Heart left ventricle (tissue), 13 donors: ENCODE measurements at regions not wholly inside any gene's neighbourhood (a gene's known extent, or its start where the extent isn't known, plus 50 kb on each side); places are given as distances from the start of the nearest gene placed in this dataset.

ENCODE experiments used
- POLR2A ChIP-seq, 2 donors: fragments of 450-650 bp; IDR thresholded peaks; one replicate each; pipeline ENCODE4 v1.6.1; 2017; ENCODE audit warnings: antibody characterized with exemption in 2 of 2, mild to moderate bottlenecking in 2 of 2, moderate library complexity in 2 of 2
- TF ChIP-seq, protein P1 (sequence below), 12 donors: fragments of 200-600 bp; sonication (generic) in 4 of 12; IDR thresholded peaks; one replicate each; pipeline versions ENCODE4 v1.5.0 to v1.8.0; 2018 to 2022; ENCODE audit warnings: antibody characterized with exemption in 12 of 12, mild to moderate bottlenecking in 5 of 12
- donor health status: ischemic (EF 13 %, LVEDD 7.1; RV severe dilation, severe dysfunction).
- donor health status: DM: no; HTN: yes; CAD: no.
- donor health status: DM: no; HTN: no; CAD: no.
- donor health status: ischemic (EF 25% LVEDD 6.9; RV normal size, moderate dysfunction).
- donor health status: ischemic (EF 25% LVEDD 5.7; RV mildly dilated, moderate dysfunction).
- donor health status: ischemic (EF 35%, LVEDD 5.7; RV mildly dilated, moderate dysfunction).
- donor health status: nonischemic (EF 11% LVEDD 7.7; RV severe dilation, severe dysfunction).
- donor health status: DM: yes; HTN: yes; CAD: no.
- donor health status: PGD.
- donor health status: ischemic (EF 29% LVEDD 5.4; RV normal size, mild dysfunction).
- donor health status: nonischemic (EF 23%, LVEDD 6.1; RV moderate dilation, normal function).

DNA sequence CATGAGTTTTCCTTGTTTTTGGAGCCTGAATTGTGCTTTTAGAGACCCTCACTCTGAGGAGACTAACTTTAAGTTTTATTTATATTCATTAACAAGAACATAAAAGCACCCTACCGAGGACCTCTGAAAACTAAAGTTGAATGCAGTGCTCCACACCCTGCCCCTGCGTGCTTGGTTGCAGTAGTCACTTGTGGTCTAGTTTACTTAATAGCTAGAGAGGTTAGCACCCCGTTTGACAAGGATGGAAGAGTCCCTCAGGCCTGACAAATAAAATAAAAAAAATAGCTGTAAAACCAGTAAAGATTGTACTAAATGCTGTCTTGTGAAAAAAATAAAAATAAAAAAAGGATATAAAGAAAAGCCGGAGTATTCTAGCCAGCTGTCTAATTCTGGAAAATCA lies 395.2 kb downstream of the MTX2 start:
- TF ChIP-seq POLR2A (IDR thresholded peaks at IDR 0.05): no peak
- TF ChIP-seq, protein P1, sequence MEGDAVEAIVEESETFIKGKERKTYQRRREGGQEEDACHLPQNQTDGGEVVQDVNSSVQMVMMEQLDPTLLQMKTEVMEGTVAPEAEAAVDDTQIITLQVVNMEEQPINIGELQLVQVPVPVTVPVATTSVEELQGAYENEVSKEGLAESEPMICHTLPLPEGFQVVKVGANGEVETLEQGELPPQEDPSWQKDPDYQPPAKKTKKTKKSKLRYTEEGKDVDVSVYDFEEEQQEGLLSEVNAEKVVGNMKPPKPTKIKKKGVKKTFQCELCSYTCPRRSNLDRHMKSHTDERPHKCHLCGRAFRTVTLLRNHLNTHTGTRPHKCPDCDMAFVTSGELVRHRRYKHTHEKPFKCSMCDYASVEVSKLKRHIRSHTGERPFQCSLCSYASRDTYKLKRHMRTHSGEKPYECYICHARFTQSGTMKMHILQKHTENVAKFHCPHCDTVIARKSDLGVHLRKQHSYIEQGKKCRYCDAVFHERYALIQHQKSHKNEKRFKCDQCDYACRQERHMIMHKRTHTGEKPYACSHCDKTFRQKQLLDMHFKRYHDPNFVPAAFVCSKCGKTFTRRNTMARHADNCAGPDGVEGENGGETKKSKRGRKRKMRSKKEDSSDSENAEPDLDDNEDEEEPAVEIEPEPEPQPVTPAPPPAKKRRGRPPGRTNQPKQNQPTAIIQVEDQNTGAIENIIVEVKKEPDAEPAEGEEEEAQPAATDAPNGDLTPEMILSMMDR (IDR thresholded peaks at IDR 0.05): no peak
